ENCODE measurements at regions not wholly inside any gene's neighbourhood (a gene's known extent, or its start where the extent isn't known, plus 50 kb on each side); places are given as distances from the start of the nearest gene placed in this dataset.

DNA sequence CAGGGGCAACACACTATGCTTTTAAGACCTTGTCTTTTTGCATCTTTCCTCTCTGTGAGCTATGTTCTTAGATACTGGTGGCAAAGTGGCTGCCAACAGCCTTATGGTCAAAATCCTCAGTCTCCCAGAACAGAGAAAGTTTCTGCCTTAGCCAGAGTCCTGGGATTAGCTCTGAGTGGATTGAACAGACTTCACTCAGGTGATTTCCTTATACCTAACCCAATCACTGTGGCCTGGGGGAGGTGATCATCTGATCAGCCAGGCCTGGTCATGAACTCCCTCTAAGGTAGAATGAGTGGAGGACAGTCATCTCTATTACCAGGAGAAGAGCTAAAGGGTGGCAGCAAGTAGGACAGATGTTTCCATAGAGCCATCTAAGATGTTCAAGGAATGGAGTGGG, 218.5 kb upstream of the E2F8 start:
- no peak for DNase-seq

DNA sequence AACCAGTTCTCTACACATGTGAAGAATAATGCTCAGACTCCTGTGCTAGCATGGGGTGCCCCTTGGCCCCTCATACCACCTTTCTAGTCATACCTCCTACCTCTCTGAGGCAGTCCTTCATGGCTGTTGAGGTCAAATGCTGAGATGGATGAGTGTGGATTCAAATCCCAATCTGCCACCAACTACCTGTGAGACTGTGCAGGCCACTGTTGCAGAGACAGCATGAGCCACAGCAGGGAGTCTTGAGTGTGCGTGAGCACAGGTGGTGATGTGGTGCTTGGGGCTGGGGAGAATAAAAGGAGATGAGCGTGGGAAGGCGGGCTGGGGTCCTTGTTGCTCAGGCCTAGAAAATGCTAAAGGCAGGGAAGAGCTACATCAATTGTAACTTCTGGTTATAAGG, 218.0 kb upstream of the E2F8 start:
- DNase-seq, result no peak

DNA sequence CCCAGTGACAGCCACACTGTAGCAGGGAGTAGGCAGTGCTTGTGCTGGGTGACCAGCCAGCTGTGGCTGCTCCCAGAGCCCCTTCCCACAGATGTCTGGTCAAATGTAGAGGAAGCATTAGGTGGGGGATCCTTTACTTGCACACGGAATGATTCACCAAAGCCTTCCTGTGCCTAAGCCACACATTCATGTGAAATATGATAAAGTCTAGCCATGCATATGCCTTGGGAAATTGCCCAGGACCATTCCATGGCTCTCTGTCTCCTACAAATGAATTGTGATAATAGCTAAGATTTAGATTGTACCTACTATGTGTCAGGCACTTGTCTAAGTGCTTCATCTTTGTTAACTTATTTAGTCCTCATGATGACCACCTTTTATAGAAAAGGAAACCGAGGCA, 217.5 kb upstream of the E2F8 start:
- DNase-seq, result no peak

DNA sequence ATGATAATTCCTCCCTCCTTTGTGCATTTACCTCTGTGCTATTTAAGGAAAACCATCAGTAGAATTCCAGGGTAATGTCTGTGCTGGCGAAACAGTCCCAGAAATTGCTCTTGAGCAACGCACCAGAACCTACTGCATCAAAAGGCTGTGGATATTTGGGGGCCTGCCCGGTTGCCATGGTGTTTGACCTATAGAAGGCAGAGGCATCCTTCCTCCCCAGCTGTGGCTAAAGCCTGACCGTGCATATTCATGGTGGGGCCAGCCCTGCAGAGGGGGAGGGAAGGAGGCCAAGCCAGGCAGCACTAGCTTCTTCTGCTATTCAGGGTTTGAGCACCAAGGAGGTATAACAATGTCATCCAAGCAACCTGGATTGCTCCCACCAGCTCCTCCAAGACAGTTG, 215.0 kb upstream of the E2F8 start:
- no peak for DNase-seq

DNA sequence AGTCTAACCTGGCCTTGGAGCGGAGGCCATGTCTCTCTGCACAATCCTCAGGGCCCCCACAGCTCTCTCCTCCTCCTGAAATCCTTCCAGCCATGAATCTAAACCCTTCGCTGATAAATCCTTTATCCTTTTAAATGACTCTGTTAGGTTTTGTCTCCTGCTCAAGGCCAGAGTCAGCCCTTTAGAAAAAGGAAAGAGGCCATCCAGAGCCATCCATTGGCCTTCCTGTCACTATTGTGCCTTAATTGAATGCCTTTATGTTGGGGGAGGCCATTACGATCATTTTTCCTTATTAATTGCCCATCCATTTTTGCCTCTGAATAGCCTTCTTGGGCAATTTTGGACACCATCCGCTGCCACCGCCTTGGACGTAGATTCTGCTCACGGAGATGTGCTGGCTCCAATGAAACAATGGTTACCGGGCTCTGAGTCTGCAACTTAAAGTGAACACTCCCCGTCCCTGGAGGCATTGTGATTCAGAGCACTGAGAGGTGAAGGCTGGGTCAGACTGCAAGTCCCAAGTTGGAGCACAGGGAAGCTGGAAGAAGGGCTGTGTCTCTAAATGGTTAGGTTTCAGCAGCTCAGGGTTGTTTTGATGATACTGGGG, 213.0 kb upstream of the E2F8 start:
- no peak for DNase-seq

DNA sequence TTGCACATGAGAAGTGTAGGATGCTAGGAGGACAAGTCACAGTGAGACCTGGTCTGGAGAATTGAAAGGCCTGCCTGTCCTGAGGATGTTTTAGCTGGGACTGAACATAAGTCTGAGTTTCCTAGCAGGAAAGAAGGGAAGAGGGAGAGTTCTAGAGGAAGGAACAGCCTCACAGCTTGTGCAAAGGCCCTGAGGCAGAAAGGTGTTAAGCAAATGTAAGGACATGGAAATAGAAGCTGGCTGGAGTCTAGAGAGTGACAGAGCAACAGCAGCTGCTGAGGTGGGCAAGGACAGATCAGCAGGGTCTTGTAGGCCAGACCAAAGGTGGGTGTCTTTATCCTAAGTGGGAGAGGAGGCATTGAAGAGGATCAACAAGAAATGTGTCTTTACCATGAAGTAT, 210.9 kb upstream of the E2F8 start:
- DNase-seq, result no peak

DNA sequence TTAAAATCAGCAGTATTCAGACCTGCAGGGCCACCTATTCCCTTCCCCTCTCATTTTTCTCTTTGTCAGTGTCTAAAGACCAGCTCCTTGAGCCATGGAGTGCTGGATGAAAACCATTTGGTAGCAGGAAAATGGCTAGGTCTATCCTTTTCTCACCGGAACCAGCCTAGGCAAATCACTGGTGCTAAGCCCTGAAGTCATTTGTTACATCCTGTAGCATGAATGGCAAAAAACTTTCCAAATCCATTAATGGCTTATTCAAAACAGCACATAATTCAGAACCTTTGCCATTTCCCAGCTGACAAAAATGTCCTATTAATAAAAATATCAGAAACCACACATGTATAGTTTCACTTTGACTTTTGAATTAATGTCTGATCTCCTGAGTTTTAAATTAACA, 209.5 kb upstream of the E2F8 start:
- DNase-seq, result no peak

DNA sequence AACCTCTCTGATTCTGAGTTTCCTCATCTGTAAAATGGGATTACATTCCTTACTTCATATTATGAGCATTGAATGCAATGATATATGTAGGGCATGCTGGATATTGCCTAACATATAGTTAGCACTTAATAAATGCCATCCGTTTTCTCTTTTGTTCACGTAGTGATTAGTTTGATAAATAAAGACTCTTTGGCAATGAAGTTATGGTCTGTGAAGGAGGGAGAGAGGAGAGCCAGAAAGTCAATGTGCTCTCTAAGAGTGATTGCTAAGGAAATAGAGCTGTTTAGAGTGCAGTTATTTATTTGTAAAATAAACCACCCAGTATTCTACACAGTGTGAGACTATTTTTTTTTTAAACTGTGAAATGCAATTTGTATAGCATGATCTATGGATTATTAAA, 207.9 kb upstream of the E2F8 start:
- no peak for DNase-seq

DNA sequence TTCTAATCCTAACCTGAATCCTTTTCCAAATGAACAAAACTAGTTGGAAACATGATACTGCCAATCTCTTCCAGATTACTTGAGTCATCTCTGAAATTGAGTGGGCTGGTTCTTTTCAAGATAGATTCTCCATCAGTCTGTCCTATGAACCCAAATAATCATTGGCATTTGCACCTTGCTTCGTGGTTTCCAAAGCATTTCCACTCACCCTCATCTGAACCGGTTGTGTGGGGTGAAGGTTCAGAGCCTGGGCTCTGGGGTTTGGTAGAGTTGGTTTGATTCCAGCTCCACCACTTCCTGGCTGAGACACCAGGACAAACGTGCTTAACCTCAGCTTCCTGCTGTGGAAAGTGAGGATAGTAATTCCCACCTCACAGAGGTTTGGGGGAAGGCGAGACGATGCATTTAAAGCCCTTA, 206.4 kb upstream of the E2F8 start:
- DNase-seq, result no peak

DNA sequence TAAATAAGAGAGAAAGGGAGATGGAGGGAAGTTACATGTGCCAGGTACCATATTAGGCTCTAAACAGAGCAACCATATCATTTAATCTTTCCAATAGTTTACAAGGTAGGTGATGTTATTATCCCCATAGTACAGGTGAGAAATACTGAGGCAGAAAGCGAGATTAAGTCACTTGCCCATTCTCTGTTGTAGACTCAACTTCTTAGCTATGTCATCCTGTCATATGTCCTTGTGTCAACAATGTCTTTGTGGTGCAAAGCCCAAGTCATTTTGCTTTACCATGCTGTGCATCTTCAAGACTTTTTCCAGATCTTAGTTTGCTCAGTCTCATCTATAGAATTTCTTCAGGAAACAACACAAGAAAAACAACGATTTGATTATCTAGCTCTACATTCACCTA, 205.0 kb upstream of the E2F8 start:
- no peak for DNase-seq

DNA sequence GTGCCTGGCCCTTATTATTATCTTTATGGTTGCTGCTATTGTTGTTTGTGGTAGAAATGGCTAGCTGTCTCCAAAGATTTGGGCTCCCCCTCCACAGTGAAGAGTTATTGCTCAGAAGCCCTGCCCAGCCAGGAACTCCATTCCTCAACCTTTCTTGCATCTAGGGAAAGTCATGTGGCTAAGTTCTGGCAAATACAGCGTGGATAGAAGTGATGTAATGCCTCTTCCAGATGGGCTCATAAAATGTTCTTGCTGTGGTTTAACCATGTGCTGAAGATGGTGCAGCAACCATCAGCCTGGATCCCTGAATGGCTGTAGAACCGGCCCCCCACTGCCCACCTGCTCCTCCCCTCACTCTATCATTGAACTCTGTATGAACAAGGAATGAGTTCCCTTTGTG, 203.5 kb upstream of the E2F8 start:
- no peak for DNase-seq

DNA sequence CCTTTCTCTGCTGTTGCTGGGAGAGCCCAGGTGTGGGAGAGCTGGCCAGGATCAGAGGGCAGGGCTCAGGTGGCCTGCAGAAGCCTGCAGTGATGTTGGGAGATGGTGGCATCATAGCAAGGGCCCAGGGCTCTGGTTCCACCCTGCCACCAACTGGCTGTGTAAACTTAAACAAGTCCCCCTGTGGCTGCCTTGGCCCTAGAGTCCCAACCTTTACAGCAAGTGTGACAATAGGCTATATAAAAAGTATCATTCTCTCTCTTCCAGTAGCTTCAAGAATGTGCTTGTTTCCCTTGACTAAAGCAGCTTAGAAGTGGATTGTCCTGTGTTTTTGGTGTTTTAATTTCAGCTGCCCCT, 201.8 kb upstream of the E2F8 start:
- no peak for DNase-seq

DNA sequence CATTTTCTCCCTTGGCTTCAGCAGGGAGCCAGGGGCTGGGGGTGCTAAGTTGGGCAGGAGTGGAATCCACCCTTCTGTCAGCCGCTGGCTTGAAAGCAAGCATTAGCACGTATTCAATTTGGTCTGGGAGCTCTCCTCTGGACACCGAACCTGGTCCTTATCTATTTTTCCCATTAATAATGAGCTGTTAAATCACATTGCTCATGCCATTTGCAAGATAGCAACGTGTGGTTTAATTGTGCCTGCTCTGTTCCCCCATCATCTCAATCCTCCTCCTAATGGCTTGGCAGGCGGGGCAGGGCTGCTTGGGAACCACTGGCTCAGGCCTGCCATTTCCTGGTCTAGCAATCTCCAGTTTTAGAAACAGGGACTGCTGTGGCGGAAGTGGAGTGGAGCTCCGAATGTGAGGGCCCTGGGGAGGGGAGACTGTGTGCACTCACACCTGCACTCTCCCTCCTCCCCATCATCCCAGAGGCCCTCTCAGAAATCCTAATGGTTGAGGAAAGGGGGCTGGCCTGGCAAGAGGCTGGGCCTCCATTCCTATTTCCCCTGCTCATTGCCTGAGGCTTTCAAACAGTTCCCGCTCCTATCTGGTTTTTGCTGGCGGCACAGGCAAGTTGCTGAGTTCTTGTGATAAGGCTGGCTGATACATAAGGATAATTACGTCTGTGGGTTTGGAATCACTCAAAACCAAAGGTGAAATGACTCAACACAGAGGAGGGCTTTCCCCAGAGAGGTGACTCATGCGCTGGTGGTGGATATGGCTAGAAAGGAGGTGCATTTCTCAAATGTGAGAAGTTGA, 201.2 kb upstream of the E2F8 start:
- no peak for DNase-seq

DNA sequence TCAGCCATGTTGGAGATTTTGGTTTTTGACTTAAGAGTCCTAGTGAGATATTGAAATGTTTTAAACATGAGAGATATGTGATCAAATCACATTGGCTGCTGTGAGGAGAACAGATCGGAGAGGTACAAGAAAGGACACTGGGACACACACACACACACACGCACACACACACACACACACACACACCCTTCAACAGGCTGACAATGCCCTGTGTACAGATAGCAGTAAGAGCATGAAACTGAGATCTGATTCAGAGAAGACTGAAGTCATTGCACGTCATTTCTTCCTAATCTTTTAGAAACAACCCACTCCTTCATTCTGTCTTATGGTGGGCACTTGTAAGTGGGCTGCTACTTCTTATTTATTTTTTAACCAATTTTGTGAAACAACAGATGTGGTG, 200.5 kb upstream of the E2F8 start:
- no peak for DNase-seq

DNA sequence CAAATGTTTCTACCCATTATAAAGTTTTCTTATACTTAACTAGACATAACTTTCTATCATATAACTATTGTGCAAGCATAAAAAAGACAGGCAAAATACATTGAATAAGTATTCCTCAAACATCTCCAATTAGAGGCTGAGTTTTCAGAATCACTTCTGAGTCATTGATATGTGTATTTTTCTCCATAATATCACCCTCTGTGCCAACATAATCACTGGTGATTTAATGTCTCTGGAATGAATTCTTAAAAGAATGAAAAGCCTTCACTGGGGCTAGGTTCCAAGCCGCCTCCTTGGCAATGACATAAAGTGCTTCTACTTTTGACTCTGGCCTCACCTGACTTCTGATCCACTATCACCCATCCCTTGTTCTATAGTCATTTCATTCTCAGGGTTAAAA, 197.0 kb upstream of the E2F8 start:
- DNase-seq, result no peak

DNA sequence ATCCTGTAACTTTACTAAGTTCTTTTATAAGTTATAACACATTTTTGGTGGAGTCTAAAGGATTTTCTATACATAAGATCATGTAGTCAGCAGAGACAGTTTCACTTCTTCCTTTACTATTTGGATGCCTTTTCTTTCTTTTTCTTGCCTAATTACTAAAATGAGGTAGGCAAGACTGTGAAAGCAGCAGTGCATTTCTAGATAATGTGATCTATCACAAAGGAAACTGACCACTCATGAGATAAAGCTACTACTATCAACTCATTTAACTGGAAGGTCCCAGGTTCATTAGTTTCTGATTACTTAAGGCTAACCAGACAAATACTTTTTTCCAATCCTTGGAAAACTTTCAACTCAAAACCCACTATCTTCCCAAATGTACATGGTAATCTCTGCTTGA, 196.2 kb upstream of the E2F8 start:
- no peak for DNase-seq

DNA sequence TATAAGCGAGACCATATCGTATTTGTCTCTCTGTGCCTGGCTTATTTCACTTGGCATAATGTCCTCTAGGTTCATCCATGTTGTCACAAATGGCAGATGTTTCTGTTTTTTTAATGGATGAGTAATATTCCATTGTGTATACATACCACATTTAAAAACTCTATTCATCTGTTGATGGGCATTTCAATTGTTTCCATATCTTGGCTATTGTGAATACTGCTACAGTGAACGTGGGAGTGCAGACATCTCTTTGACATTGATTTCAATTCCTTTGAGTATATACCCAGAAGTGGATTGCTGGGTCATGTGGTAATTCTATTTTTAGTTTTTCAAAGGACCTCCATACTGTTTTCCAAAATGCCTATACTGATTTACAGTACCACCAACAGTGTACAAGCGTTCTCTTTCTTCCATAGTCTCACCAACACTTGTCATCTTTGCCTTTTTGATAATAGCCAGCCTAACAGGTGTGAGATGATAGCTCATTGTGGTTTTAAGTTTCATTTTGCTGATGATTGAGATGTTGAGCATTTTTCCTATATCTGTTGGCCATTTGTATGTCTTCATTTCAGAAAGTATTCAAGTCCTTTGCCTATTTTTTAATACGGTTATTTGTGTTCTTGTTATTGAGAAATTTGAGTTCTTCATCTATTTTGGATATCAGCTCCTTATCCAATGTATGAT, 194.7 kb upstream of the E2F8 start:
- DNase-seq, result no peak

DNA sequence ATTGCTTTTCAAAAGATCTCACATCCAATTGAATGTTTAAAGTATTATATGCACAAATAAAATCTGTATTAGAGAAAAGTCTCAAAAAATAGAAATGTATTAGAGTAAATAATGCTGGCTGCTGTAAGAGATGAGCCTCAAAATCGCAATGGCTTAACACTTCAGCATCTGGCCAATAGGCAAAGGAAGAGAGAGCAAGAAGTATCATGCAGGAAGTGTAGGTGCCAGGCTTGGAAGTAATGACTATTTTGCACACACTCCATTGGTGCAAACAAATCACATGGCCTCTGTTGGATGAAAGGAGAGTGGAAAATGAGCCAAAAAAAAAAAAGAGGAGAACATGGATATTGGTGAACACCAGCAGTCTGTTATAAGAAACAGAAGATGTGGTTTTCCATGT, 193.0 kb upstream of the E2F8 start:
- no peak for DNase-seq

DNA sequence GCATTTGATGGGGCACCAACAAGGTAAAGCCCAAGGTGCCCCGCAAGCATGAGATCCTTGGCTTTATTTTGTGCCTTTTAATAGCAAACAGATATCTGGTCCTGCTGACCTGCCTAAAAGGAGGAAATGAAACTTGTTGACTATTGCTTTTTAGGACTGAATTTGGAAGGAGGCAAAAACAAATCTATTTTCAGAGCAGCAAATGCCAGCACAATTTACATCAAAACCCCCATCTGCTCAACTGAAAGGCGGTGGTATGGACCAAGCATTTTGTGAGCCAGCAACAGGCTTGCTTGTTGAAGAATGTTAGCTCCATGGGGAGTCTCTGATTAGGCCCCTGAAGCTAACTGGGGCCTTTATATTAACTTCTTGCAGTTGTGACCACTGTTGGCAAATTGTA, 192.6 kb upstream of the E2F8 start:
- DNase-seq, result no peak

DNA sequence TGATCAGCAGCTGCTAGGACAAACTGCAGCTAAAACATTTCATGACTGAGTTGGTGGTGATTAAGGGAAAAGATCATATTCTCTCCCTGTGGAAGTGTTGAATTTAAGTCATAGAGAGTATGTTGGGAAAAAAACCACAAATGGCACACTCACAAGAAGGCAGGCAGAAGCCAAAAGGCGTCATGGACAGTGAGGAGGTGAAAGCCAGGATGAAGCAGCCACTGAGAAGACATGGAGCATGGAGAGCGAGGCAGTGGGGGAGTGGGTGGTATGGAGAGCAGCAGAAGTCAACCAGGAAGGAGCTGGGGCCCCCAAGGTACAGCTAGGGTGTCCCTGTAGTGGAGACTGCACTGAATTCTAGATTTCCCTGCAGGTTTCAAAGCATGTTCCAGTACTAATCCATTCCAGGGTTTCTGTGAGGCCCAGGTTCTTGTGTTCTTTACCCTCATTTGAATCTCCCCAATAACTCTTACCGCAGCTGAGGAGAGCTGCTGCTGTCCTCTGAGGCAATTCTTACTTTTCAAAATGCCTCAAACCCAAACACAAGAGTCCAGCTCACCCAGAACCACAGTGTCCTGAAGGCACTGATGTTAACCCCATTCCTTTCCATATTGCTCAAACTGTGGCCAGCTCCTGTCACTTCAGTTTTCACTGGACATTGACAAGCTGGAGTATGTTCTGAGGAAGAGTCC, 191.8 kb upstream of the E2F8 start:
- DNase-seq, result no peak

DNA sequence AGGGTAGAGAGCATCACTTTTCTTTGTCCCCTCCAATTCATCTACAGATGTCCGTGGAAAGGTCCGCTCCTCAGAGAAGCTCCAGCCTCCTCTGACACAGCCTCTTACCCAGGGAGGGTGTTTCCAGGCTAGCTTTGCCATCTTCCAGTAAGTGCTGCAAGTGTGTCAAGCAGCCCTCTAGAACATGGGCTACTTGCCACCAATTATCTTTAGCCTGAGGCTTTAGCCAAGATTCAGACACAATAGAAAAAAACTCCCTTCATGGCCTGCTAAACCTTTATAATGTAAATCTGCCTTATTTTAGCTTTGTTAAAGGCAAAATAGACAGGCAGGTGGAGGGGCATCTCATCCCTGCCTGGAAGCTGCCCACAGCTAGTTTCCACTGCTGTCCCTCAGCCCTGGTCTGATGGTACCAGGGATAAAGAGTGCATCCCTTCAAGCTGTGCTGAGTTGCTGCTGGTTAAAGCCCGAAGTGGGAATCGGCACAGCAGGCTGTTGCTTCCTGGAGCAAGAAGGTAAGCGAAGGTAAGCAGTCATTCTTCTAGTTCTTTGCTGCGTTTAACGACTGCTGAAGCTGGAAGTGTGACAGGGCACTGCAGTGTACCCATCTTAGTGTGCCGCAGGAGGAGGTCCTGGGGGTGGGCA, 190.1 kb upstream of the E2F8 start:
- DNase-seq, result no peak

DNA sequence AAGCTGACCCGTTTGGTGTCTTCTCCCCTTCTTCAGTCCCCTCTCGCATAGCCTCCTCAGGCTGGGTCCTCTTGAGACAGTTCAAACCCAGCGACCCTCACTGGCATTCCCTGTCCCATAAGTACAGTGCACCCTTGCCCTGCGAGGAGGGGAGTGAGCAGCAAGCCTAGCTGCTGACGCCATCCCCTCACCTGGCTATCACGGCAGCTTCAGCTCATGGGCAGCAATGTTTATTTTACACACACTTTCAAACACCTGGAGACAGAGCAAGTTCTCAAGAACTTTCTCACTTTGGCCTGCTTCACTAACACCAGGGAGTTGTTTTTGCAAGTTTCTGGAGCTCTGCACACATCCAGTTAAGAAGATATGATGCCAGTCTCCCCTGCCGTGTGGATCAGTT, 189.6 kb upstream of the E2F8 start:
- DNase-seq, result no peak

DNA sequence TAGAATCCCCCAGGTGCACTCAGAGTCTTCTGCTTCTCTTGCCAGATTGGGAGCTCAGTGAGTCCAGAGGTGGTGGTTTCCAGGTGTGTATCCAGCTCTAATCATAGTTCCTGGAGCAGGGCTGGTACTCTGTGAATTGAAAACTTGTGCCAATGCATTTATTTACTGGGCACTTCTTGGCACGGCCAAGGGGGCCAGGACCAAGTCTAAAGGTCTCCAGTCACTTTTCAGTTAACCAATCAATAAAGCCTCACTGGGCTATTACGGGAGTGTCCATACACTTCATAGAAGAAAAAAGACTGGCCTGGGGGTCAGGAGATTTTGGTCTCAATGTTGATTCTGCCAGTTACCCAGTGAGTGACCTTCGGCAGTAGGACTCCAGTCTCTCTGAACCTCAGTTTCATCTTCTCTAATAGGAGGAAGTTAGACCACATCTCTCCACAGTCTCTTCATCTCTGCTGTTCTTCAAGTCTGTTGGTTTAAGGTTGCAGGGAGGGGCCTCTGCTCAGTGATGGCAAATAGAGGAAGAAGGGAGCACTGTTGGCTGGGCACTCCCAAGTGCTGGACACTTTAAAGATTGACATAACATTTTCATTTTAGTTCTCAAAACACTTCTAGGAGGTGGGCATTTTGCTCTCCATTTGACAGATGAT, 188.5 kb upstream of the E2F8 start:
- no peak for DNase-seq
